ENCODE measurements at regions not wholly inside any gene's neighbourhood (a gene's known extent, or its start where the extent isn't known, plus 50 kb on each side); places are given as distances from the start of the nearest gene placed in this dataset.

DNA sequence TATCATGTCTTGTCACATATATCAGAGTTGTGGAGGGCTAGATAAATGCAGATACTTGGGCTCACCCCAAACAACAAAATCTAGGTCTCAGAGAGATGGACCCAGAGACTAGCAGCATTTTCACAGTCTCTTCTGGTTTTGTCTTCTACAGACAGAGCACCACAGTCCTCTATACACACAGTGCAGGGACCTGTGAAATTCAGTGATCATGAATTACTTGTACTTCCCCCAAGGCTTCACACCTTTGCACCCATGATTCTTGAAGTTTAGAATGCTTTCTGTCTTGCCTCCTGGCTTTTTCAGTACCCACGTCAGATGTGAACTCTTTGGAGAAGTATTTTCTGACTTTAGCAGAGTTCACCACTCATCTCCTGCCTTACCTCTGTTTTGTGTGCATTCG, 371.5 kb upstream of the PRR16 start:
- H3K27ac ChIP-seq (ENCODE audit: low read depth, low read length): no peak overlapping the region
- no peaks in the 10 kb centered on the region for H3K4me1 ChIP-seq (ENCODE audit: control insufficient read depth in 1 of 2, insufficient read depth in 2 of 2, low read length in 2 of 2)
- H3K9ac ChIP-seq (ENCODE audit: low read depth in 1 of 2, low read length in 2 of 2): no peak overlapping the region
- H3K4me3 ChIP-seq (ENCODE audit: low read depth in 1 of 2, low read length in 2 of 2): no peak overlapping the region
- H3K9me3 ChIP-seq (ENCODE audit: control insufficient read depth in 1 of 2, low read length in 2 of 2): no peaks in the 10 kb centered on the region
- no peaks in the 10 kb centered on the region for H3K27me3 ChIP-seq (ENCODE audit: control insufficient read depth in 1 of 2, insufficient read depth in 2 of 2, low read length in 2 of 2)
- H3K36me3 ChIP-seq (ENCODE audit: control insufficient read depth in 1 of 2, insufficient read depth in 2 of 2, low read length in 2 of 2): no peaks in the 10 kb centered on the region

DNA sequence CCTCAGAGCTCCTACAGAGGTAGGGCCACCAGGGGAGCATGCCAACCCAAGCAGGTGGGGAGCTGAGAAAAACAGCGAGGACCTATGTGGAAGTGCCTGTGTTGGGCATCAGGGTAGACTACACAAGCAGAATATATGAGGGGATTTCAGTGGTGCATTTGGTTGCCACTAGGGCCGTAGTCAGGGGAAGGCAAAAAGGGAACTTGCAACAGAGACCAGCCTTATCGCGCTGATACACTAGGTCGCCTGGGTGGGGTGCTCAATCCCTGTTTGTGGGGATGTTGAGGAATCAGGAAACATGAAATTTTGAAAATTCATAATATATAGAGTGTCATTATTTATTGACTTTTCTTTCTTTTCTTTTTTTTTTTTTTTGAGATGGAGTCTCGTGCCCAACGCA, 370.9 kb upstream of the PRR16 start:
- H3K9ac ChIP-seq (ENCODE audit: low read depth in 1 of 2, low read length in 2 of 2): no peak overlapping the region
- H3K27ac ChIP-seq (ENCODE audit: low read depth, low read length): no peak overlapping the region
- H3K27me3 ChIP-seq (ENCODE audit: control insufficient read depth in 1 of 2, insufficient read depth in 2 of 2, low read length in 2 of 2): no peaks in the 10 kb centered on the region
- no peak overlapping the region for H3K4me3 ChIP-seq (ENCODE audit: low read depth in 1 of 2, low read length in 2 of 2)
- H3K4me1 ChIP-seq (ENCODE audit: control insufficient read depth in 1 of 2, insufficient read depth in 2 of 2, low read length in 2 of 2): no peaks in the 10 kb centered on the region
- no peaks in the 10 kb centered on the region for H3K36me3 ChIP-seq (ENCODE audit: control insufficient read depth in 1 of 2, insufficient read depth in 2 of 2, low read length in 2 of 2)
- H3K9me3 ChIP-seq (ENCODE audit: control insufficient read depth in 1 of 2, low read length in 2 of 2): no peaks in the 10 kb centered on the region

DNA sequence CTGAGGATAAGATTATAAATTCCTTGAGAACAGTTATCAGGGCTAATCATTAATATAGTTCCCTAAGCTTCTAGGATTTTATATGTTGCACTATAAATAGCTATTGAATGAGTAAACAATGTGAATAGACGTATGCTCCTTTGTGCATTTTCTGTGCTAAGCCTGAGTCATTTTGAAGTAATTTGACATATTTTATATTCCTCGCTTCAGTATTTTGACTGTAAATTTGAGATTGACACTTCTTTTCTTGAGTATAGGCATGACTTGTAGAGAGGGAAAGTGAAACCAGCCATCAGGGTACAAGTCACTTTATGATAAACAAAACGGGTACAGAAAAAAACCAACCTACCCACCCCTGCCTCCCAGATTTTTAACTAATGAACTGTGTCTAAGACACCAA, 367.7 kb upstream of the PRR16 start:
- Histone ChIP-seq H3K9me3 (ENCODE audit: control insufficient read depth in 1 of 2, low read length in 2 of 2) (no peaks in the 10 kb centered on the region), H3K27ac (ENCODE audit: low read depth, low read length) (no peak overlapping the region), H3K9ac (ENCODE audit: low read depth in 1 of 2, low read length in 2 of 2) (no peak overlapping the region), H3K27me3 (ENCODE audit: control insufficient read depth in 1 of 2, insufficient read depth in 2 of 2, low read length in 2 of 2) (no peaks in the 10 kb centered on the region), H3K36me3 (ENCODE audit: control insufficient read depth in 1 of 2, insufficient read depth in 2 of 2, low read length in 2 of 2) (no peaks in the 10 kb centered on the region), H3K4me3 (ENCODE audit: low read depth in 1 of 2, low read length in 2 of 2) (no peak overlapping the region), H3K4me1 (ENCODE audit: control insufficient read depth in 1 of 2, insufficient read depth in 2 of 2, low read length in 2 of 2) (no peaks in the 10 kb centered on the region)

DNA sequence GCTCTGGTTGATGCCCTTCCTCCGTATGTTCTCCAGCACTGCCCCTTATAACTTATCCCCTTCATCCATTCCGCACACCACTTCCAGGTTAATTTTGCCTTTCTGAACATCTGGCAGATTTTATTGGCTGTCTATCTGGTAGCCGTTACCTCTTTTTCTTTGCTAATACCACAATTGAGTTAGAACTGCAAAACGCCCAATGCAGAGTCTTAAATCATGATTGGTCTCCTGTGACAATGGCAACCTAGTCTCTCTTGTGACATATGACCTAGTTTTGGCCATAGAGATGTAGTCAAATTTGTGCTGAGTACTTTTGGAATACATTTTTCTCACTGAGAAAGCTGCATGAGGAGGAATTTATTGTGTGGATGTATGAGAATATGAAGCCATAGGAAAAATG, 365.7 kb upstream of the PRR16 start:
- Histone ChIP-seq H3K27ac (ENCODE audit: low read depth, low read length) (no peak overlapping the region), H3K9ac (ENCODE audit: low read depth in 1 of 2, low read length in 2 of 2) (no peak overlapping the region), H3K36me3 (ENCODE audit: control insufficient read depth in 1 of 2, insufficient read depth in 2 of 2, low read length in 2 of 2) (no peaks in the 10 kb centered on the region), H3K9me3 (ENCODE audit: control insufficient read depth in 1 of 2, low read length in 2 of 2) (no peaks in the 10 kb centered on the region), H3K4me1 (ENCODE audit: control insufficient read depth in 1 of 2, insufficient read depth in 2 of 2, low read length in 2 of 2) (no peaks in the 10 kb centered on the region), H3K4me3 (ENCODE audit: low read depth in 1 of 2, low read length in 2 of 2) (no peak overlapping the region), H3K27me3 (ENCODE audit: control insufficient read depth in 1 of 2, insufficient read depth in 2 of 2, low read length in 2 of 2) (no peaks in the 10 kb centered on the region)

DNA sequence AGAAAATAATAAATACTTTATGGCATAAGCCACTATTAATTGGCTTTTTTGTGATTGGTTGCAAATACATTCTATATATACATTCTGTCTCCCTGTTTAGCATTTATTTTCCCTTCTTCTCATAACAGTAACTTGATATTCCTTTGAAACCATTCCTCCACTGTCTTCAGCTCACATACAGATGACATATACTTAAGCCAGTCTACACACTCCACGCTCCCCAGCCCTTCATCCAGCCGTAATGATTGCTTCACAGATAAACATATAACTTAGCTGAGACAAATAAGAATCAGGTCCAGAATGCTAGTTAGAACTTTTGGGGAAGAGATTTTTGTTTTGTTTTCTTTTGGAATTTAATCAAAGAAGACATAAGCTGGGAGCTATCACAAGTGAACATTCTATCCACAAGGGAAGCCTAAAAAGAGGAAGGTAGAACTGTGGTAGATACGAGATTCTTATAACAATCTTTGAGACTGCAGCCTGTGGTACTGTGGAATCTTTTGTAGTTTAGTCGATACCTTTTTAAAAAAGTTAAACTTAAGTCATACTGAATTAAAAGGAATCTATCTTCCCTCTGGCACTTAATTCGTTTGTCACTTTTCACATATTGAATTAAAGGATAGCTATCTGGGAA, 365.1 kb upstream of the PRR16 start:
- Histone ChIP-seq H3K9ac (ENCODE audit: low read depth in 1 of 2, low read length in 2 of 2) (no peak overlapping the region), H3K9me3 (ENCODE audit: control insufficient read depth in 1 of 2, low read length in 2 of 2) (no peaks in the 10 kb centered on the region), H3K27ac (ENCODE audit: low read depth, low read length) (no peak overlapping the region), H3K27me3 (ENCODE audit: control insufficient read depth in 1 of 2, insufficient read depth in 2 of 2, low read length in 2 of 2) (no peaks in the 10 kb centered on the region), H3K4me1 (ENCODE audit: control insufficient read depth in 1 of 2, insufficient read depth in 2 of 2, low read length in 2 of 2) (no peaks in the 10 kb centered on the region), H3K4me3 (ENCODE audit: low read depth in 1 of 2, low read length in 2 of 2) (no peak overlapping the region), H3K36me3 (ENCODE audit: control insufficient read depth in 1 of 2, insufficient read depth in 2 of 2, low read length in 2 of 2) (no peaks in the 10 kb centered on the region)

DNA sequence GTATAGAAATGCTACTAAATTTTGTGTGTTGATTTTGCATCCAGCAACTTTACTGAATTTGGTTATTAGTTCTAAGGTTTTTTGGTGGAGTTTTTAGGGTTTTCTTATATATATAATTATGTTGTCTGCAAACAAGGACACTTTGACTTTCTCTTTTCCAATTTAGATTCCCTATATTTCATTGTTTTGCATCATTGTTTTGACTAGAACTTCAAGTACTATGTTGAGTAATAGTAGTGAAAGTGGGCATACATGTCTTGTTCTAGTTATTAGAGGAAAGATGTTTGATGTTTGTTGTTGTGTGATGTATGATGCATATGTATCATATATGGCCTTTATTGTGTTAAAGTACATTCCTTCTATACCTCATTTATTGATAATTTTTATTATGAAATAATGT, 362.3 kb upstream of the PRR16 start:
- Histone ChIP-seq H3K9ac (ENCODE audit: low read depth in 1 of 2, low read length in 2 of 2) (no peak overlapping the region), H3K9me3 (ENCODE audit: control insufficient read depth in 1 of 2, low read length in 2 of 2) (no peaks in the 10 kb centered on the region), H3K27ac (ENCODE audit: low read depth, low read length) (no peak overlapping the region), H3K4me1 (ENCODE audit: control insufficient read depth in 1 of 2, insufficient read depth in 2 of 2, low read length in 2 of 2) (no peaks in the 10 kb centered on the region), H3K4me3 (ENCODE audit: low read depth in 1 of 2, low read length in 2 of 2) (no peak overlapping the region), H3K36me3 (ENCODE audit: control insufficient read depth in 1 of 2, insufficient read depth in 2 of 2, low read length in 2 of 2) (no peaks in the 10 kb centered on the region), H3K27me3 (ENCODE audit: control insufficient read depth in 1 of 2, insufficient read depth in 2 of 2, low read length in 2 of 2) (no peaks in the 10 kb centered on the region)

DNA sequence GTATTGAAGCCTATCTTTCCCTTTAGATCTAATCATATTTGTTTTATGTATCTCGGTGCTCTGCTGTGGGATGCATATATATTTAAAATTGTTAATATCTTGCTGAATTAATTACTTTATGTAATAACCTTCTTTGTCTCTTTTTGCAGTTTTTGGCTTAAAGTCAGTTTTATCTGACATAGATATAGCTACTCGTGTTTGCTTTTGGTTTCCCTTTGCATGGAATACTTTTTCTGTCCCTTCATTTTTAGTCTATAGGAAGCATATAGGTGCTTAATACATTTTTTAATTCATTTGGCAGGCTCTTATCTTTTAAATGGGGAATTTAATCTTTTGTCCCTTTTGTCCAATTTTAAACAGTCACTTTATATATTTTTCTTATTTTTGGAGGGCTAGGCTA, 360.6 kb upstream of the PRR16 start:
- H3K27ac ChIP-seq (ENCODE audit: low read depth, low read length): no peak overlapping the region
- no peaks in the 10 kb centered on the region for H3K27me3 ChIP-seq (ENCODE audit: control insufficient read depth in 1 of 2, insufficient read depth in 2 of 2, low read length in 2 of 2)
- no peaks in the 10 kb centered on the region for H3K4me1 ChIP-seq (ENCODE audit: control insufficient read depth in 1 of 2, insufficient read depth in 2 of 2, low read length in 2 of 2)
- H3K4me3 ChIP-seq (ENCODE audit: low read depth in 1 of 2, low read length in 2 of 2): no peak overlapping the region
- H3K9me3 ChIP-seq (ENCODE audit: control insufficient read depth in 1 of 2, low read length in 2 of 2): no peaks in the 10 kb centered on the region
- no peak overlapping the region for H3K9ac ChIP-seq (ENCODE audit: low read depth in 1 of 2, low read length in 2 of 2)
- no peaks in the 10 kb centered on the region for H3K36me3 ChIP-seq (ENCODE audit: control insufficient read depth in 1 of 2, insufficient read depth in 2 of 2, low read length in 2 of 2)

DNA sequence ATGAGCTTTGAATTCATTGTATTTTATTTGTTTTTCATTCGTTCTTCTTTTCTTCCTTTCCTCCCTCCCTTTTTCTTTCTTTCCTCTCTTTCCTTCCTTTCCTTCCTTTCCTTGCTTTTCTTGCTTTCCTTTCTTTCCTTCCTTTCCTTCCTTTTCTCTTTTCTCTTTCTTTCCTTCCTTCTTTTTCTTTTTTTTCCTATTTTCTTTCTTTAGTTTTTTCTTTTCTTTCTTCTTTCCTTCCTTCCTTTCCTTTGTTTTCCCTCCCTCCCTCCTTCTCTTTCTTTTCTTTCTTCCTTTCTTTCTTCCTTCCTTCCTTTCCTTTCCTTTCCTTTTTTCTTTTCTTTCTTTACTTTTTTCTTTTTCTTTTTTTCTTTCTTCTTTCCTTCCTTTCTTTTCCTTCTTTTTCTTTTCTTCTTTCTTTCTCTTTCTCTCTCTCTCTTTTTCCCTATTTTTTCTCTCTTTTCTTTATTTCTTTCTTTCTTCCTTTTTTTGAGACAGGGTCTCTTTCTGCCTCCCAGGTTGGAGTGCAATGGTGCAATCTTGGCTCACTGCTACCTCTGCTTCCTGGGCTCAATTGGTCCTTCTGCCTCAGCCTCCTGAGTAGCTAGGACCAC, 357.1 kb upstream of the PRR16 start:
- Histone ChIP-seq H3K4me3 (ENCODE audit: low read depth in 1 of 2, low read length in 2 of 2) (no peak overlapping the region), H3K27ac (ENCODE audit: low read depth, low read length) (no peak overlapping the region), H3K36me3 (ENCODE audit: control insufficient read depth in 1 of 2, insufficient read depth in 2 of 2, low read length in 2 of 2) (no peaks in the 10 kb centered on the region), H3K4me1 (ENCODE audit: control insufficient read depth in 1 of 2, insufficient read depth in 2 of 2, low read length in 2 of 2) (no peaks in the 10 kb centered on the region), H3K27me3 (ENCODE audit: control insufficient read depth in 1 of 2, insufficient read depth in 2 of 2, low read length in 2 of 2) (no peaks in the 10 kb centered on the region), H3K9me3 (ENCODE audit: control insufficient read depth in 1 of 2, low read length in 2 of 2) (no peaks in the 10 kb centered on the region), H3K9ac (ENCODE audit: low read depth in 1 of 2, low read length in 2 of 2) (no peak overlapping the region)

DNA sequence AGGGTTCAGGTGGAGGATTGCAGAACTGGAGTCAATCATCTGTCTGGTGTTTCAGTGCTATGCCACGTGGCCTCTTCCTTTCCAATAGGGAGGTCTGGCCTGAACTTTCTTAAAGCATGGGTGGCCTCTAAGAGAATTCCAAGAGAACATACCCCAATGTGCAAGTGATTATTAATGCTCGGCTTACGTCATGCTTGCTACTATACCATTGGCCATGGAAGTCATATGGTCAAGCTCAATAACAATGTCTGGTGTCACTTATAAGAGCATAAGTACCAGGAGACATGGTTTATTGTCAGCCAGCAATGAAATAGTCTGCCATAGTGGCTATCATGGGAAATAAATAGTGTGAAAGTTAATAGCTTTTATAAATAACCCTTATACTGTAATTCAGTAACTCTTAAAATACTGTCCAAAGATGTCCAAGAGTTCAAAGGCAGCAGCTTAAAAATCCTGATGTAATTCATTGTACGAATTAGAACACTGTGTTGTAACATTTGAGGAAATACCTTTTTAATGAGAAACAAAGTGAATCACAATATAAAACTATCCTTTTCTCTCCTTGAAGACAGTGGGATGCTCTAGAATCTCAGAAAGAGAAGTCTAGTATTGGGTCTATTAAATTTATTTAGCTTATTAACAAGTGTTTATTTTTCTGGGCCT, 355.4 kb upstream of the PRR16 start:
- Histone ChIP-seq H3K36me3 (ENCODE audit: control insufficient read depth in 1 of 2, insufficient read depth in 2 of 2, low read length in 2 of 2) (no peaks in the 10 kb centered on the region), H3K9ac (ENCODE audit: low read depth in 1 of 2, low read length in 2 of 2) (no peak overlapping the region), H3K9me3 (ENCODE audit: control insufficient read depth in 1 of 2, low read length in 2 of 2) (no peaks in the 10 kb centered on the region), H3K27ac (ENCODE audit: low read depth, low read length) (no peak overlapping the region), H3K27me3 (ENCODE audit: control insufficient read depth in 1 of 2, insufficient read depth in 2 of 2, low read length in 2 of 2) (no peaks in the 10 kb centered on the region), H3K4me1 (ENCODE audit: control insufficient read depth in 1 of 2, insufficient read depth in 2 of 2, low read length in 2 of 2) (no peaks in the 10 kb centered on the region), H3K4me3 (ENCODE audit: low read depth in 1 of 2, low read length in 2 of 2) (no peak overlapping the region)

DNA sequence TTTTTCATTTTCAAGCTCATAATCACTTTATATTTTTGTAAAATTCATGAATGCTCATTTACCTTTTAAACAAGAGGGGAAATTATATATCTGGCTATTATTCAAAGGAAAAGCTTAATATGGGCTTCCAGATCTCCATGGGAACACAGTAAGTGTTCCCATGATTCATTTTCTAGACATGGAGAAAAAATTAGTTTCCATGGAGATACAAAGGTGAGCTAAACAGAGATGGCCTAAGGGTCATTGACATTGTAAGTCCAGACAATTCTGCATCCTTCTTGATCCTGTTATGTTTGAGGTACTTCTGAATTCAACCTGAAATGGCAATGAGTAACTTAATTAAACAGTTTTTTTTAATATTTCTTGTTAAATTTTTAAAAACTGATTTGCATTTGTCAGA, 341.4 kb upstream of the PRR16 start:
- no peaks in the 10 kb centered on the region for H3K27me3 ChIP-seq (ENCODE audit: control insufficient read depth in 1 of 2, insufficient read depth in 2 of 2, low read length in 2 of 2)
- no peak overlapping the region for H3K4me3 ChIP-seq (ENCODE audit: low read depth in 1 of 2, low read length in 2 of 2)
- no peaks in the 10 kb centered on the region for H3K36me3 ChIP-seq (ENCODE audit: control insufficient read depth in 1 of 2, insufficient read depth in 2 of 2, low read length in 2 of 2)
- no peak overlapping the region for H3K9ac ChIP-seq (ENCODE audit: low read depth in 1 of 2, low read length in 2 of 2)
- H3K27ac ChIP-seq (ENCODE audit: low read depth, low read length): no peak overlapping the region
- no peaks in the 10 kb centered on the region for H3K4me1 ChIP-seq (ENCODE audit: control insufficient read depth in 1 of 2, insufficient read depth in 2 of 2, low read length in 2 of 2)
- no peaks in the 10 kb centered on the region for H3K9me3 ChIP-seq (ENCODE audit: control insufficient read depth in 1 of 2, low read length in 2 of 2)
